GM21390 (cell line): ENCODE measurements at regions not wholly inside any gene's neighbourhood (a gene's known extent, or its start where the extent isn't known, plus 50 kb on each side); places are given as distances from the start of the nearest gene placed in this dataset.
"Not testable (repeated sequence)": the region's sequence is repeated elsewhere in the genome, so short reads cannot be mapped to it uniquely, and the experiment has no call there.

Experiments
- ATAC-seq: cut with Tn5 transposase; IDR thresholded peaks from one replicate; pipeline ENCODE4 v1.9.1; 2021; ENCODE audit not compliant: unreplicated experiment

- no peak for ATAC-seq
Observed at GRCh38 chr5:23963449-23963848, 456.0 kb downstream of the PRDM9 start.

GRCh38 chr5:23977365-23977764 lies 470.0 kb downstream of the PRDM9 start:
- no peak for ATAC-seq

- no peak for ATAC-seq
Observed at GRCh38 chr5:23977997-23978396, 470.6 kb downstream of the PRDM9 start.

GRCh38 chr5:23991406-23991805 lies 484.0 kb downstream of the PRDM9 start:
- ATAC-seq: no peak

- ATAC-seq: no peak
Observed at GRCh38 chr5:23994581-23995370, 487.4 kb downstream of the PRDM9 start.

GRCh38 chr5:23996525-23996924 lies 489.1 kb downstream of the PRDM9 start:
- ATAC-seq: no peak

GRCh38 chr5:24005384-24005783 lies 498.0 kb downstream of the PRDM9 start:
- no peak for ATAC-seq

- ATAC-seq: not testable (repeated sequence)
Observed at GRCh38 chr5:24017710-24018109, 510.3 kb downstream of the PRDM9 start.

- no peak for ATAC-seq
Observed at GRCh38 chr5:24026288-24026687, 518.9 kb downstream of the PRDM9 start.

GRCh38 chr5:24042688-24043087 lies 535.3 kb downstream of the PRDM9 start:
- ATAC-seq: no peak

- no peak for ATAC-seq
Observed at GRCh38 chr5:24045046-24045445, 537.6 kb downstream of the PRDM9 start.

GRCh38 chr5:24053737-24054136 lies 546.3 kb downstream of the PRDM9 start:
- ATAC-seq: no peak

- no peak for ATAC-seq
Observed at GRCh38 chr5:24059006-24059405, 551.6 kb downstream of the PRDM9 start.

- ATAC-seq: no peak
Observed at GRCh38 chr5:24059716-24060115, 552.3 kb downstream of the PRDM9 start.

- no peak for ATAC-seq
Observed at GRCh38 chr5:24065779-24066178, 558.4 kb downstream of the PRDM9 start.

GRCh38 chr5:24067208-24067607 lies 559.8 kb downstream of the PRDM9 start:
- no peak for ATAC-seq

- no peak for ATAC-seq
Observed at GRCh38 chr5:24068524-24068923, 561.1 kb downstream of the PRDM9 start.

- ATAC-seq: no peak
Observed at GRCh38 chr5:24073107-24073506, 565.7 kb downstream of the PRDM9 start.

GRCh38 chr5:24080046-24080445 lies 564.7 kb downstream of the CDH10 start:
- no peak for ATAC-seq

- no peak for ATAC-seq
Observed at GRCh38 chr5:24094081-24094679, 550.6 kb downstream of the CDH10 start.

- no peak for ATAC-seq
Observed at GRCh38 chr5:24102010-24102409, 542.8 kb downstream of the CDH10 start.

GRCh38 chr5:24103451-24104023 lies 541.2 kb downstream of the CDH10 start:
- ATAC-seq: no peak
